H9 (cell line): ENCODE measurements at regions not wholly inside any gene's neighbourhood (a gene's known extent, or its start where the extent isn't known, plus 50 kb on each side); places are given as distances from the start of the nearest gene placed in this dataset.

Experiments used
- DNase-seq: peaks from one replicate; pipeline ENCODE4 v3.0.0-alpha.2; 2017
- H2AFZ ChIP-seq: one replicate; pipeline ENCODE4 v1.6.1; 2013; ENCODE audit warnings: mild to moderate bottlenecking, low read length, control low read depth, moderate library complexity
- H2AK5ac ChIP-seq: 2 replicates; pipeline ENCODE4 v1.6.1; 2013; ENCODE audit warnings: low read length, control low read depth, mixed read lengths; ENCODE audit not compliant: insufficient read length
- H2BK120ac ChIP-seq: one replicate; pipeline ENCODE4 v1.6.1; 2013; ENCODE audit warnings: low read depth, mild to moderate bottlenecking, low read length, control low read depth, inconsistent platforms; ENCODE audit not compliant: poor library complexity, severe bottlenecking
- H2BK12ac ChIP-seq: 2 replicates; pipeline ENCODE4 v1.6.1; 2013; ENCODE audit warnings: low read length, control low read depth, mixed read lengths, low read depth; ENCODE audit not compliant: insufficient read length
- H2BK15ac ChIP-seq: 2 replicates; pipeline ENCODE4 v1.6.1; 2013; ENCODE audit warnings: low read depth, low read length, control low read depth
- H2BK20ac ChIP-seq: one replicate; pipeline ENCODE4 v1.6.1; 2013; ENCODE audit warnings: low read depth, mild to moderate bottlenecking, low read length, control low read depth, inconsistent platforms; ENCODE audit not compliant: poor library complexity, severe bottlenecking
- H2BK5ac ChIP-seq: 2 replicates; pipeline ENCODE4 v1.6.1; 2013; ENCODE audit warnings: low read length, control low read depth, mixed read lengths; ENCODE audit not compliant: insufficient read length
- H3K14ac ChIP-seq: 2 replicates; pipeline ENCODE4 v1.6.1; 2013; ENCODE audit warnings: low read length, control low read depth; ENCODE audit not compliant: insufficient read depth
- H3K18ac ChIP-seq: 2 replicates; pipeline ENCODE4 v1.6.1; 2013; ENCODE audit warnings: low read depth, mild to moderate bottlenecking, mixed read lengths, low read length, control low read depth; ENCODE audit not compliant: insufficient read length
- H3K23ac ChIP-seq: 2 replicates; pipeline ENCODE4 v1.6.1; 2013; ENCODE audit warnings: low read length, control low read depth, mixed read lengths, low read depth; ENCODE audit not compliant: insufficient read length
- H3K23me2 ChIP-seq: 2 replicates; pipeline ENCODE4 v1.6.1; 2013; ENCODE audit warnings: low read depth, mild to moderate bottlenecking, mixed read lengths, low read length, control low read depth; ENCODE audit not compliant: insufficient read length, poor library complexity, severe bottlenecking
- H3K27ac ChIP-seq: 2 replicates; pipeline ENCODE4 v1.5.1; 2013; ENCODE audit warnings: low read length, control low read depth, mixed read lengths, low read depth; ENCODE audit not compliant: insufficient read length
- H3K27me3 ChIP-seq: 2 replicates; pipeline ENCODE4 v1.6.1; 2013; ENCODE audit warnings: low read length, control low read depth, inconsistent platforms; ENCODE audit not compliant: insufficient read depth
- H3K4ac ChIP-seq: 2 replicates; pipeline ENCODE4 v1.6.1; 2013; ENCODE audit warnings: low read depth, mild to moderate bottlenecking, control low read depth, inconsistent platforms, low read length, moderate library complexity
- H3K4me1 ChIP-seq: 2 replicates; pipeline ENCODE4 v1.6.1; 2013; ENCODE audit warnings: low read length, control low read depth, inconsistent platforms; ENCODE audit not compliant: insufficient read depth
- H3K4me2 ChIP-seq: 2 replicates; pipeline ENCODE4 v1.6.1; 2013; ENCODE audit warnings: low read length, control low read depth, mixed read lengths; ENCODE audit not compliant: insufficient read length, insufficient read depth
- H3K56ac ChIP-seq: 2 replicates; pipeline ENCODE4 v1.6.1; 2013; ENCODE audit warnings: low read depth, mild to moderate bottlenecking, mixed read lengths, low read length, control low read depth; ENCODE audit not compliant: insufficient read length
- H3K79me1 ChIP-seq: 2 replicates; pipeline ENCODE4 v1.6.1; 2013; ENCODE audit warnings: low read depth, mild to moderate bottlenecking, moderate library complexity, low read length, control low read depth, inconsistent platforms; ENCODE audit not compliant: insufficient read depth, poor library complexity, severe bottlenecking
- H3K79me2 ChIP-seq: 2 replicates; pipeline ENCODE4 v1.6.1; 2013; ENCODE audit warnings: low read length, control low read depth, inconsistent platforms; ENCODE audit not compliant: insufficient read depth
- H3K9ac ChIP-seq: 2 replicates; pipeline ENCODE4 v1.6.1; 2013; ENCODE audit warnings: low read length, control low read depth, mixed read lengths; ENCODE audit not compliant: insufficient read length; ENCODE audit errors: extremely low read depth
- H3K9me3 ChIP-seq: one replicate; pipeline ENCODE4 v1.6.1; 2013; ENCODE audit warnings: low read depth, low read length, inconsistent platforms; ENCODE audit not compliant: control insufficient read depth
- H3T11ph ChIP-seq: one replicate; pipeline ENCODE4 v1.6.1; 2013; ENCODE audit warnings: mild to moderate bottlenecking, low read length, control low read depth, inconsistent platforms
- H4K20me1 ChIP-seq: one replicate; pipeline ENCODE4 v1.6.1; 2013; ENCODE audit not compliant: control insufficient read depth, insufficient read length, insufficient read depth
- H4K5ac ChIP-seq: 2 replicates; pipeline ENCODE4 v1.6.1; 2013; ENCODE audit warnings: low read depth, mild to moderate bottlenecking, mixed read lengths, low read length, control low read depth; ENCODE audit not compliant: insufficient read length
- H4K8ac ChIP-seq: replicated peaks from 2 replicates; pipeline ENCODE4 v1.6.1; 2013; ENCODE audit warnings: low read length, control low read depth, mixed read lengths, low read depth; ENCODE audit not compliant: insufficient read length
- H4K91ac ChIP-seq: 2 replicates; pipeline ENCODE4 v1.6.1; 2013; ENCODE audit warnings: low read depth, mild to moderate bottlenecking, moderate library complexity, mixed read lengths, low read length, control low read depth; ENCODE audit not compliant: insufficient read length
- H3K27ac Mint-ChIP-seq, 3 experiments: 2 replicates in 2 of 3; 3 replicates in 1 of 3; pipeline ENCODE4 v1.8.0; 2020 to 2021; ENCODE audit warnings: mixed read lengths in 3 of 3, mild to moderate bottlenecking in 1 of 3, moderate library complexity in 1 of 3
- H3K27me3 Mint-ChIP-seq: 2 replicates; pipeline ENCODE4 v1.8.0; 2021; ENCODE audit warnings: low read depth, mild to moderate bottlenecking, moderate library complexity, mixed read lengths
- H3K36me3 Mint-ChIP-seq, 3 experiments: 2 replicates in 2 of 3; 3 replicates in 1 of 3; pipeline ENCODE4 v1.8.0; 2020 to 2021; ENCODE audit warnings: low read depth in 3 of 3, mixed read lengths in 3 of 3; ENCODE audit not compliant: insufficient read depth in 1 of 3
- H3K4me1 Mint-ChIP-seq, 2 experiments: 2 replicates each; pipeline ENCODE4 v1.8.0; 2020; ENCODE audit warnings: mixed read lengths in 2 of 2
- H3K4me3 Mint-ChIP-seq, 2 experiments: 2 replicates in 1 of 2; 3 replicates in 1 of 2; pipeline ENCODE4 v1.8.0; 2020 to 2021; ENCODE audit warnings: mild to moderate bottlenecking in 2 of 2, mixed read lengths in 2 of 2, moderate library complexity in 1 of 2
- H3K9me3 Mint-ChIP-seq, 2 experiments: 2 replicates in 1 of 2; 3 replicates in 1 of 2; pipeline ENCODE4 v1.8.0; 2020; ENCODE audit warnings: mild to moderate bottlenecking in 2 of 2, mixed read lengths in 2 of 2, moderate library complexity in 1 of 2
- WGBS: extraction: QIAGEN DNeasy Blood & Tissue Kit; methylation state at CpG from one replicate; pipeline ENCODE4 v1.1.7; 2013; ENCODE audit warnings: missing lambda C conversion rate, low lambda C conversion rate, mixed read lengths; ENCODE audit not compliant: insufficient read length; ENCODE audit errors: extremely low coverage; 5-methylcytosine and 5-hydroxymethylcytosine counted together
- TF ChIP-seq, protein P1 (sequence below): fragments of 200-600 bp; sonication (generic); conservative IDR thresholded peaks from 3 replicates; pipeline ENCODE4 v1.8.0; 2021; ENCODE audit warnings: antibody characterized with exemption, mild to moderate bottlenecking

DNA sequence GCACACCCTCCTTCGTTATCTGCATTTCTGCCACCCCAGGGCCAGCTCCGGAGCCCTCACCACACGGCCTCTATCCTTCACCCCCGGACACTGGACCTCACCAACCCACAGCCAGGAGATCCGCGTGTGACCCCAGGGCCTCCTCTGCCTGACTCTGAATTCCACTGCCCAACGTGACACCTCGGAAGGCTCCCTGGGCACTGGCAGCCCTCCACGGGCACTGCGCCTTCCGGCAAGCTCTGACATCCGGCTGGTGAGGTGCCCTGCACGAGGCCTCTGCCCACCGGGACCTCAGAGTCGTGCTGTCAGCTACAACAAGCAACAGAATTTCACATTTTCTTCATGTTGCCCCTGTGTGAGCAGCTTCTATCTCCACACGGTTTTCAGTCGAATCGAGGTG is 148.3 kb downstream of the CRYBB2 start:
- H3K4me3 Mint-ChIP-seq = no peak overlapping the region
- no peak overlapping the region for H3K9ac ChIP-seq
- WGBS = no CpG with 5 or more reads among the region's 18 CpGs

More for the DNA sequence above, 148.3 kb downstream of the CRYBB2 start:
- Histone ChIP-seq H4K91ac (no peak overlapping the region), H3K79me1 (no peaks in the 10 kb centered on the region), H3K4ac (no peak overlapping the region), H4K8ac (no peak overlapping the region), H4K5ac (no peak overlapping the region), H3K27me3 (no peaks in the 10 kb centered on the region), H2BK120ac (no peak overlapping the region), H3K56ac (no peak overlapping the region), H4K20me1 (no peaks in the 10 kb centered on the region), H3K4me2 (no peak overlapping the region), H2BK20ac (no peak overlapping the region), H3K9me3 (no peaks in the 10 kb centered on the region), H2BK5ac (no peak overlapping the region), H3K79me2 (no peaks in the 10 kb centered on the region; the same call in 1 of the 2 replicates), H3K23ac (no peak overlapping the region), H2BK12ac (no peak overlapping the region), H3K18ac (no peak overlapping the region), H3K23me2 (no peaks in the 10 kb centered on the region), H3K14ac (no peak overlapping the region), H3K4me1 (no peaks in the 10 kb centered on the region), H2AK5ac (no peak overlapping the region), H3K27ac (no peak overlapping the region), H2AFZ (no peak overlapping the region), H2BK15ac (no peak overlapping the region), H3T11ph (no peak overlapping the region)
- H3K27me3 Mint-ChIP-seq = no peaks in the 10 kb centered on the region
- H3K27ac Mint-ChIP-seq = peak overlapping the region in 2 of 3 experiments; percentile 40 to 65; a peak in 3 of 7 replicates
- H3K9me3 Mint-ChIP-seq = no peaks in the 10 kb centered on the region
- DNase-seq = no peak
- TF ChIP-seq, protein P1, sequence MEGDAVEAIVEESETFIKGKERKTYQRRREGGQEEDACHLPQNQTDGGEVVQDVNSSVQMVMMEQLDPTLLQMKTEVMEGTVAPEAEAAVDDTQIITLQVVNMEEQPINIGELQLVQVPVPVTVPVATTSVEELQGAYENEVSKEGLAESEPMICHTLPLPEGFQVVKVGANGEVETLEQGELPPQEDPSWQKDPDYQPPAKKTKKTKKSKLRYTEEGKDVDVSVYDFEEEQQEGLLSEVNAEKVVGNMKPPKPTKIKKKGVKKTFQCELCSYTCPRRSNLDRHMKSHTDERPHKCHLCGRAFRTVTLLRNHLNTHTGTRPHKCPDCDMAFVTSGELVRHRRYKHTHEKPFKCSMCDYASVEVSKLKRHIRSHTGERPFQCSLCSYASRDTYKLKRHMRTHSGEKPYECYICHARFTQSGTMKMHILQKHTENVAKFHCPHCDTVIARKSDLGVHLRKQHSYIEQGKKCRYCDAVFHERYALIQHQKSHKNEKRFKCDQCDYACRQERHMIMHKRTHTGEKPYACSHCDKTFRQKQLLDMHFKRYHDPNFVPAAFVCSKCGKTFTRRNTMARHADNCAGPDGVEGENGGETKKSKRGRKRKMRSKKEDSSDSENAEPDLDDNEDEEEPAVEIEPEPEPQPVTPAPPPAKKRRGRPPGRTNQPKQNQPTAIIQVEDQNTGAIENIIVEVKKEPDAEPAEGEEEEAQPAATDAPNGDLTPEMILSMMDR = no peak
- H3K36me3 Mint-ChIP-seq = no peaks in the 10 kb centered on the region; a peak in 5 of 7 replicates
- H3K4me1 Mint-ChIP-seq = peaks cover 8 to 15% of the 10 kb centered on the region in 2 experiments
